Stimulated activated CD4-positive, alpha-beta T cell treated with anti-CD3 and anti-CD28 coated beads, Interleukin-1b, Interleukin-23, amount 100 ng/mL, for 1 hour (primary cell): ENCODE measurements at regions not wholly inside any gene's neighbourhood (a gene's known extent, or its start where the extent isn't known, plus 50 kb on each side); places are given as distances from the start of the nearest gene placed in this dataset.

Experiments used
- DNase-seq, 2 donors: peaks; one replicate each; pipeline ENCODE4 v3.0.0-alpha.2; 2020; ENCODE audit warnings: low read depth in 2 of 2

DNA sequence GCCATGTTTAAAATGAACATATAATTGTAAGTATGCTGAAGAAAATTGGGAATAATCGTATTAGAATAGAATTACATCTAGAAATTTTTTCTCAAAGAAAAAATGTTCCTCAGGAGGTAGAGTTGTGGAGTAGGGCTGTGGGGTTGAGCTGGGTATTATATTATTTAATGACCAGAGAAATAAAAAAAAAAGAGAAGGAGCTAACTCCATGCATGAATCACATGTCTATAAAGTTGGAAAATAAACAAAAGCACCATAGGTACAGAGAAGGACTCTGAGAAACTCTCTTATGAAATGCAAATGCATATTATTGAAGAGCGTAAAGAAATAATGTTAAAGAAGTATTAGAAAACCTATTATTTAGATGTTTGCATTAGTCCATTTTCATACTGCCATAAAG lies 405.5 kb downstream of the EFNB2 start:
- no peak for DNase-seq

- DNase-seq, result no peak
Measured at GRCh38 chr13:106129273-106129672, 406.2 kb downstream of the EFNB2 start.

GRCh38 chr13:106122234-106122633 lies 413.2 kb downstream of the EFNB2 start:
- DNase-seq, result no peak

GRCh38 chr13:106121173-106121754 lies 414.2 kb downstream of the EFNB2 start:
- no peak for DNase-seq

GRCh38 chr13:106118996-106119395 lies 416.5 kb downstream of the EFNB2 start:
- no peak for DNase-seq

DNA sequence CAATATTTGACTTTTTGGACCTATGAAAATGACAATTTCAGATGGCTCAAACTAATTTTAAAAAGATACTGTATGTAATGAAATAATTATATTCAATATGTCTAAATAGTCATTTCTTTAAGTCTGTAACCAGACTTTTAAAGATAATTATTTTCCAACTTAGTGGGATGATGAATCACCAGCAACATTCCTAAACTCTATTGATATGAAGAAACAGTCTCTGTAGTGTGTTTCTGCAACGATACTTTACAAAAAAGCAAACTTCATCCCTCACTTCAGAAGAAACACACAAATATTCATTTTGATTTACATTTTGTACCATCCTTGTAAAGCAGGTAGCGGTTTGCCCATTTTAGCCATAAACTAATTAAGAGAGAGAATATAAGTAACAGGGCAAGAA lies 417.4 kb downstream of the EFNB2 start:
- DNase-seq, result no peak

DNA sequence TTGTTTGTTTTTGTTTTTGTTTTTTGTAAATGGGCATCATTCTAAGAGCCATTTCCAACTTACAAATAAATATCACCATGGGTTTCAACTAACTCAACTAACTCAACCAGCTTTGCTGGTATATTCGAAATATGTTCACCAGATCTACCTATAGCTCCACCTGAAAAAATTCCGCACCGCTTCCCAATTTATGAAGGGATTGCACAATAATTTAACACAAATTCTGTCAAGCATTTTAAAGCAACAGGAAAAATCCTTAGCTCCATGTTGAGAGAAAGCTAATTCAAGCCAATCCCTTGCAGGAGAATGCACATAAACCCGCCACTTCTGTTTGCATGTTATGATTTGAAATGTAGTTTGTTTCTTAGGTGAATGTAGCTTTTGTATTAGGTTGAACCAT lies 417.8 kb downstream of the EFNB2 start:
- no peak for DNase-seq

DNA sequence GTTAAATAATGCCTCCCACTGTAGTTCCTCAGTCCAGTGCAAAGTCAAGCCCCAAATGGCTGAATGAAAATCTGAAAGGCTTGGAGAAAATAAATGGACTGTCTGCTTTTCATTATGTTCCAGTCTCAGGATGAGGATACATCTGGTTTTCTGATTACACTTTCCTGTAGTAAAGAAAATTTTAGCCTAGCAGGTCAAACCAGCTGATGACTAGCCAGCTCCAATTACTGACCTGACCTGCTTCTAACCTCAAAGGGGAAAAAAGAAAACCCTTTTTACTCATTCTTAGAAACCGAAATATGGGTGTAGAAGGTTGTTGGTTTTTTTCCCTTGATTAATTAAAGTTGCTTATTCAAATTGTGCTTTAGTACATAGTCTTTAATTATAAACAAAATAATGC lies 418.4 kb downstream of the EFNB2 start:
- no peak for DNase-seq

DNA sequence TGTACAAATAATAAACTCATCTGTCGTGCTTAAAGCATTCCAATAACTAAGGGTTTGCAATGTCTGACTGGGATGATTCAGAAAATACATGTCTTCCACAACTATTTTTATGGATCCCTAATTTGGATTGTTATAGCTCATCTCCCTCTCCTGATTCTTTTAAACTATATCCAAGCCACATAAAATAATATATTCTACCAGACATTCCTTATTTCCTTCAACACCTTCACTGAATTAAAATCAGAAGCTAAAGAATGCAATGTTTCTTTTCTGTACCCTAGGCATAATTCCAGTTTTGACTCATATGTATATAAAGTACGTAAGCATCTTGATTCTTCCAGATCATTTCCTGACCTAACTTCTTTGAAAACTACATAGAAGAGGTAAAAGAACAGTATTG lies 420.4 kb downstream of the EFNB2 start:
- no peak for DNase-seq

GRCh38 chr13:106113796-106114195 lies 421.7 kb downstream of the EFNB2 start:
- DNase-seq, result no peak

- DNase-seq, result no peak
Measured at GRCh38 chr13:106112191-106112590, 423.3 kb downstream of the EFNB2 start.

DNA sequence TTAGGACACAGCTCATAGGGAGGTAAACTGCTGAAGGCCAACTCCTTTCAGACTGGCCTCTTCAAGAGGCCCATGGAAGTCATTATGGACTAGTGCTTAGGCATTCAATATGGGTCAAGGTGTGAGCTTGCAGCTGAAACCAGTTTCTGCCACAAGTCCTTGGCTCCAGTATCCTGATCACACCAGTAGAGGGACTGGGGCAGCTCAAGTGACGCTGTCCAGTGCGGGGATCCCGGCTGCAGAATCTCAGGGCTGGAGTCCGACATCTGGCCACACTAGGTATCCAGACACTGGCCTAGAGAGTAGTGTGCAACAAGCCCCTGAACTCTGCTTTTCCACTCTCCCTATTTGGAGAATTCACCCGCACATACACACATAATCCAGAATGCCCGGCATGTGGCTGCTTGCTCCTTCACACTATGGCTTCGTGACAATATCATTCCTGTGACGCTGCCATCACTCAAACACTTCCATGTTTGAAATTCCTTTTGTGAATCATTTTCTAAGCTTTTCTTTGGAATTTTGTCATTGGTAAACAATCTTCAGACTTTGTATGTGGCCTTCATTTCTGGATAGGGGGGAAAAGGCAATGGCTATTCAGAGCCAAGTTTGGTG lies 425.1 kb downstream of the EFNB2 start:
- DNase-seq, result no peak

DNA sequence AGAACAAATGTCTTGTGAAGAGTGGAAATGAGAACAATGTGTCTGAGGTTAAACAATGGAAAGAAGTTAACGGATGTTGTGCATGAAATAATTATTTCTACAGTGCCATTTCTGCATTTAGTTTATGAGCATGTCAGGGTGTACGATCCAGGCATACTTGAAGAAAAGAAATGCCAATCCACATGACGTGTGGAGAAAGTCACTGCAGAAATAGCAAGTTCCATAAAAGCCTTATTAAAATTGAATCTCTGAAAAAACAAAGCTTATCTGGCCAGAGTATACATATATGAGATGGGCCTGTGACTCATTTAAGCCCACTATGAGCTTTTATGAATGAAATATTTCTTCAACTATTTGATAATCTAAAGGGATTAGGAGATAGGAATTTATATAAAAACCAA lies 426.1 kb downstream of the EFNB2 start:
- DNase-seq, result no peak

- no peak for DNase-seq
Measured at GRCh38 chr13:106108346-106108745, 427.1 kb downstream of the EFNB2 start.

- no peak for DNase-seq
Measured at GRCh38 chr13:106107061-106107460, 428.4 kb downstream of the EFNB2 start.

DNA sequence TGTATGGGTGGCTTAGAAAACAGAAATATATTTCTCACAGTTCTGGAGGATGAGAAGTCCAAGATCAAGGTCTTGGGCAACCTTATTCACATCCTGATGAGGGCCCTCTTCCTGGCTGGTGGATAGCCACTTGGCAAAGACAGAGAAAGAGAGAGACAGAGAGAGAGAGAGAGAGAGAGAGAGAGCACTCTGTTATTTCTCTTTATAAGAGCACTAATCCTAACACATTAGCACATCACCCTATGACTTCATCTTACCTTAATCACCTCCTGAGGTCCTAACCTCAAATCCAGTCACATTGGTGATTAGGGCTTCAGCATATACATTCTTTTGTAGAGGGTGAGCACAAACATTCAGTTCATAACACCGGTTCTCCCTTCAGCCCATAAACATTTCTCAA lies 430.3 kb downstream of the EFNB2 start:
- DNase-seq, result no peak

DNA sequence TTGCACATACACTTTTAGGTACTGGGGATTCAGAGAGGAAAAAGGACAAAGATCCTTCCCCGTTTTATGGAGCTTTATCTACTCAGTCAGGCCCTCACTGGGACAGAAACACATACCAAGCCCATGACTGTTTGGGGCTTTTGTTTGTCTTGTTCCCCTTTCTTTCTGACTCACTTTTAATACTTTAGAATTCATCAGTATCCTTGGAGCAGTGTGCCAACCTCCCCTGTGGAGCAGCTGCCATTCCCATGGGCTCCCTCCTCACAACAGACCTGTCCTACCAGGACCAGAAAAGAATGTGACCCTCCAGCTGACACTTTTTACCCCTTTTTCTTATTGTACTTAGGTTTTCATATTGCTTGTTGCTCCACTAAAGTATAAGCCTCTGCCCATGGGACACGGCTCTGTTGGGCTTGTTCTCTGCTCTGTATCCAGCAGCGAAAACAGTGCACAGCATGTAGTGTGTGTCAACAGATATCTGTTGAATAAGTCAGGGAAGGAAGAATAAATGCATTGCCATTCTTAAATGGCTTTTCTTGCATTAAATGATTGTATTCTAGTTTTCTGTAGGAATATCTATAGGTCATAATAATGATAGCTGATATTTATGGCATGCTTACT lies 431.1 kb downstream of the EFNB2 start:
- DNase-seq, result no peak

- DNase-seq, result no peak
Measured at GRCh38 chr13:106103779-106104178, 431.7 kb downstream of the EFNB2 start.

- DNase-seq, result no peak
Measured at GRCh38 chr13:106102786-106103185, 432.7 kb downstream of the EFNB2 start.

GRCh38 chr13:106101201-106101600 lies 434.3 kb downstream of the EFNB2 start:
- no peak for DNase-seq

DNA sequence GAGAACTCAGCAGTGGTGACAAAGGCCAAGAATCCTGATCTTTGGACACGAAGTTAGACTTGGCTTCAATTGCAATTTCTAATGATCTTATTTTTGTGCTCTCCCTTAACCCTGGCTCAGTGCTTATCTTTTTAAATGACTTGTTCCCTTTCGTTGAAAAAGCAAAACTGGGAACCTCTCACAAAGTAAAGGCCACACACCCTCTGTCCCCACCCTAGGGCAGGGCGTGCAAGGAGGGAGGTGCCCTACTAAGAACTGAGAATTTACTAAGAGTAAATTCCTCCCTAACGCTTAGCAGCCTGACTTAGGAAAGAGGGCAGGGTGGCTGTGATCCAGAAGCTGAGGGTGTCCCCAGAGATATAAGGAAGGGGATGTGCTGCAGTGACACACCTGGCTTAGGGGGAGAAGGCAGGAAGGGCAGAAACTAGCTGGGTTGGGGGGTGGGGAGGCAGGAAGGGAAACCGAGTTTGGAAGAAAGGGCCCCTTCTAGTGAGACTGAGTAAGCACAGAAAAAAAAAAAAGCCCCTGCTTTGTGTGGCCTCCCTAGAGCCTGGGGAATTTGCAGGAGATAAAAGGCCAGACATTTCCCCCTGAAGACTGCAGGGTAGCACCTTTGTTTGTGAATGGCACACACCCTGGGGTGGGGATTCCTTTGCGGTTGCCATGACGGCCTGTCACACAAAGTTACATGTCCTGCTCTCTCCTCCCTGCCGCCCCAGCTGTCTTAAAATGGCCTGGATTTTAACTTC lies 435.1 kb downstream of the EFNB2 start:
- DNase-seq, result no peak

- no peak for DNase-seq
Measured at GRCh38 chr13:106099765-106100164, 435.7 kb downstream of the EFNB2 start.

DNA sequence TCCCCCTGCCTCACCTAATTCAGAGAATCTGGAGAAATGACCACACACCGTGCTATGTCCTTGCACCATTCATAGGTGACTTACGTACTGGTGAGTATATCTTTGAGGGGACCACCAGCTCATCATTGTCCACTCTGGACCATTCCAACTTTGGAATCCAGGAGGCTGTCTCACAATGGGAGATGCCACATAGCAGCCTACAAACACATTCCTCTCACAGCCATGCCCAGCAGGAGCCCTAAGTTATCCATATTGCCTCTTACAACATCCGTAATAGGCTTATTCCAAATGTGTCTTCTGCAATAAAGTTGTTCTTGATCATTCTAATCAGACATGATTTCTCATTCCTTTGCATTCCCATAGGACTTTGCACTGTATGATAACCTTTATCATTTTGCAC lies 436.7 kb downstream of the EFNB2 start:
- DNase-seq, result no peak
